Esophagus muscularis mucosa (tissue), 4 donors: ENCODE measurements at regions not wholly inside any gene's neighbourhood (a gene's known extent, or its start where the extent isn't known, plus 50 kb on each side); places are given as distances from the start of the nearest gene placed in this dataset.

Experiments used
- DNase-seq: peaks from one replicate; pipeline ENCODE4 v3.0.0-alpha.2; 2017; ENCODE audit errors: extremely low spot score
- H3K27ac ChIP-seq, 4 donors: fragments of 200-600 bp; sonication (generic); replicated peaks in 1 of 4; 1 replicate in 3 of 4; 2 replicates in 1 of 4; pipeline ENCODE4 v1.5.1; 2016 to 2019; ENCODE audit warnings: mild to moderate bottlenecking in 1 of 4
- H3K27me3 ChIP-seq, 4 donors: fragments of 200-600 bp; sonication (generic); one replicate each; pipeline versions ENCODE4 v1.5.1 to v1.6.0; 2016 to 2019
- H3K36me3 ChIP-seq, 4 donors: fragments of 200-600 bp; sonication (generic); one replicate each; pipeline ENCODE4 v1.5.1; 2016 to 2019
- H3K4me1 ChIP-seq, 4 donors: fragments of 200-600 bp; sonication (generic); one replicate each; pipeline ENCODE4 v1.5.1; 2016 to 2019
- H3K4me3 ChIP-seq, 4 donors: fragments of 200-600 bp; sonication (generic); 1 replicate in 2 of 4; 2 replicates in 2 of 4; pipeline ENCODE4 v1.5.1; 2016 to 2019; ENCODE audit warnings: mild to moderate bottlenecking in 4 of 4, moderate library complexity in 1 of 4
- H3K9me3 ChIP-seq, 4 donors: fragments of 200-600 bp; sonication (generic); 1 replicate in 3 of 4; 2 replicates in 1 of 4; pipeline ENCODE4 v1.5.1; 2016 to 2019
- CTCF ChIP-seq, 3 experiments: fragments of 200-600 bp in 2 of 3; fragments of 450-650 bp in 1 of 3; sonication (generic) in 2 of 3; IDR thresholded peaks; one replicate each; pipeline ENCODE4 v1.5.1; 2017 to 2019; ENCODE audit warnings: antibody characterized with exemption in 3 of 3, mild to moderate bottlenecking in 2 of 3, moderate library complexity in 1 of 3
- EP300 ChIP-seq: sonication (generic); formaldehyde crosslinking; IDR thresholded peaks from one replicate; pipeline ENCODE4 v1.6.1; 2017; ENCODE audit warnings: antibody characterized with exemption
- POLR2A ChIP-seq: fragments of 450-650 bp; IDR thresholded peaks from one replicate; pipeline ENCODE4 v1.6.1; 2017; ENCODE audit warnings: antibody characterized with exemption, moderate library complexity, mild to moderate bottlenecking, low read depth
- POLR2AphosphoS5 ChIP-seq, 2 donors: sonication (generic); formaldehyde crosslinking; IDR thresholded peaks; one replicate each; pipeline ENCODE4 v1.6.1; 2017; ENCODE audit warnings: antibody characterized with exemption in 2 of 2
- WGBS: methylation state at CpG from one replicate; pipeline ENCODE4 v1.1.5; 2018; 5-methylcytosine and 5-hydroxymethylcytosine counted together
- intact Hi-C: fragments of 100-400 bp; cut with DNase I; formaldehyde crosslinking; loops from one replicate; pipeline ENCODE4 v1.15.1; 2023

- H3K4me3 ChIP-seq: no peak overlapping the region
- no peak for DNase-seq
- no peaks in the 10 kb centered on the region for H3K9me3 ChIP-seq
- TF ChIP-seq POLR2A: no peak
- TF ChIP-seq POLR2AphosphoS5 (IDR thresholded peaks at IDR 0.05): no peak
- no peak for TF ChIP-seq CTCF (IDR thresholded peaks at IDR 0.05)
- no peak for TF ChIP-seq EP300
- intact Hi-C loops: no loop called here
- no peaks in the 10 kb centered on the region for H3K27me3 ChIP-seq
- H3K36me3 ChIP-seq: no peaks in the 10 kb centered on the region
- 80% methylated on average over 1 of the region's 1 CpG for WGBS
- H3K27ac ChIP-seq: no peak overlapping the region
- no peaks in the 10 kb centered on the region for H3K4me1 ChIP-seq
Measured at GRCh38 chr11:80320226-80320625, 879.4 kb upstream of the TENM4 start.

GRCh38 chr11:80317612-80318011 lies 876.8 kb upstream of the TENM4 start:
- H3K27me3 ChIP-seq: no peaks in the 10 kb centered on the region
- no peaks in the 10 kb centered on the region for H3K9me3 ChIP-seq
- no peaks in the 10 kb centered on the region for H3K36me3 ChIP-seq
- 87% methylated on average over 1 of the region's 1 CpG for WGBS
- no peak for TF ChIP-seq POLR2AphosphoS5 (IDR thresholded peaks at IDR 0.05)
- no peak for TF ChIP-seq EP300
- no peak for TF ChIP-seq POLR2A
- no peak for TF ChIP-seq CTCF (IDR thresholded peaks at IDR 0.05)
- H3K4me3 ChIP-seq: no peak overlapping the region
- H3K27ac ChIP-seq: no peak overlapping the region
- no peaks in the 10 kb centered on the region for H3K4me1 ChIP-seq
- no peak for DNase-seq
- intact Hi-C loops: no loop called here

- Histone ChIP-seq H3K4me3 (no peak overlapping the region), H3K36me3 (no peaks in the 10 kb centered on the region), H3K27me3 (no peaks in the 10 kb centered on the region), H3K27ac (no peak overlapping the region), H3K9me3 (no peaks in the 10 kb centered on the region), H3K4me1 (no peaks in the 10 kb centered on the region)
- no peak for TF ChIP-seq POLR2AphosphoS5 (IDR thresholded peaks at IDR 0.05)
- no peak for TF ChIP-seq CTCF (IDR thresholded peaks at IDR 0.05)
- no peak for TF ChIP-seq POLR2A
- no peak for TF ChIP-seq EP300
- WGBS: 60% methylated on average over 2 of the region's 2 CpGs
- intact Hi-C loops: no loop called here
- no peak for DNase-seq
Measured at GRCh38 chr11:80315200-80315599, 874.4 kb upstream of the TENM4 start.

GRCh38 chr11:80309301-80309700 lies 868.5 kb upstream of the TENM4 start:
- no peak for TF ChIP-seq POLR2A
- TF ChIP-seq EP300: no peak
- TF ChIP-seq POLR2AphosphoS5 (IDR thresholded peaks at IDR 0.05): no peak
- no peak for TF ChIP-seq CTCF (IDR thresholded peaks at IDR 0.05)
- DNase-seq: no peak
- no peak overlapping the region for H3K27ac ChIP-seq
- no peaks in the 10 kb centered on the region for H3K27me3 ChIP-seq
- no peaks in the 10 kb centered on the region for H3K4me1 ChIP-seq
- no peaks in the 10 kb centered on the region for H3K9me3 ChIP-seq
- H3K36me3 ChIP-seq: no peaks in the 10 kb centered on the region
- no peak overlapping the region for H3K4me3 ChIP-seq
- intact Hi-C loops: no loop called here

- Histone ChIP-seq H3K4me3 (no peak overlapping the region), H3K36me3 (no peaks in the 10 kb centered on the region), H3K9me3 (no peaks in the 10 kb centered on the region), H3K4me1 (no peaks in the 10 kb centered on the region), H3K27ac (no peak overlapping the region), H3K27me3 (no peaks in the 10 kb centered on the region)
- no peak for DNase-seq
- no peak for TF ChIP-seq POLR2AphosphoS5 (IDR thresholded peaks at IDR 0.05)
- no peak for TF ChIP-seq POLR2A
- 93% methylated on average over 2 of the region's 2 CpGs for WGBS
- intact Hi-C loops: no loop called here
Measured at GRCh38 chr11:80307676-80308075, 866.8 kb upstream of the TENM4 start.
